SK-N-MC (cell line): ENCODE measurements at regions not wholly inside any gene's neighbourhood (a gene's known extent, or its start where the extent isn't known, plus 50 kb on each side); places are given as distances from the start of the nearest gene placed in this dataset.

ENCODE experiments used
- DNase-seq: peaks from one replicate; pipeline ENCODE4 v3.0.0-alpha.2; 2011; ENCODE audit warnings: low read depth, low spot score
- H3K27ac ChIP-seq: fragments of 200-600 bp; sonication (generic); 2 replicates; pipeline ENCODE4 v1.5.1; 2016; ENCODE audit warnings: mixed run types
- H3K36me3 ChIP-seq: fragments of 200-600 bp; sonication (generic); 2 replicates; pipeline ENCODE4 v1.6.1; 2017; ENCODE audit warnings: antibody characterized with exemption, low read length, mixed read lengths; ENCODE audit not compliant: insufficient read depth
- H3K4me3 ChIP-seq: fragments of 200-600 bp; sonication (generic); 2 replicates; pipeline ENCODE4 v1.5.1; 2016
- H3K9ac ChIP-seq: fragments of 200-600 bp; sonication (generic); 2 replicates; pipeline ENCODE4 v1.8.0; 2017; ENCODE audit warnings: mixed run types, mixed read lengths; ENCODE audit not compliant: insufficient read length
- H3K9me3 ChIP-seq: fragments of 200-600 bp; sonication (generic); 2 replicates; pipeline ENCODE4 v1.6.1; 2017; ENCODE audit warnings: low read depth, mild to moderate bottlenecking, antibody characterized with exemption, low read length, moderate library complexity, mixed read lengths
- EZH2 ChIP-seq: fragments of 200-600 bp; sonication (generic); IDR thresholded peaks from one replicate; pipeline ENCODE4 v1.6.1; 2017; ENCODE audit warnings: antibody characterized with exemption
- FOXP2 ChIP-seq: optimal IDR thresholded peaks from 2 replicates; pipeline ENCODE3; 2011; ENCODE audit warnings: mild to moderate bottlenecking, moderate library complexity; ENCODE audit not compliant: insufficient read depth; ENCODE audit errors: extremely low read length, control extremely low read depth
- POLR2AphosphoS5 ChIP-seq: IDR thresholded peaks from 2 replicates; pipeline ENCODE4 v1.6.1; 2012; ENCODE audit warnings: mild to moderate bottlenecking, low read depth, low read length, borderline replicate concordance

- no peaks in the 10 kb centered on the region for H3K36me3 ChIP-seq
- TF ChIP-seq FOXP2 (no peak), EZH2 (no peak)
- H3K9me3 ChIP-seq: no peaks in the 10 kb centered on the region
- H3K27ac ChIP-seq: no peak overlapping the region
- no peak for DNase-seq
- H3K9ac ChIP-seq: no peak overlapping the region
- no peak overlapping the region for H3K4me3 ChIP-seq
Measured at GRCh38 chr5:117089001-117089400, 514.4 kb upstream of the SEMA6A start.

- H3K4me3 ChIP-seq: no peak overlapping the region
- no peaks in the 10 kb centered on the region for H3K36me3 ChIP-seq
- no peak for DNase-seq
- H3K9me3 ChIP-seq: no peaks in the 10 kb centered on the region
- TF ChIP-seq POLR2AphosphoS5: no peak
- no peak overlapping the region for H3K9ac ChIP-seq
- H3K27ac ChIP-seq: no peak overlapping the region
Measured at GRCh38 chr5:117088176-117088575, 513.6 kb upstream of the SEMA6A start.

- TF ChIP-seq EZH2 (no peak), POLR2AphosphoS5 (no peak), FOXP2 (no peak)
- Histone ChIP-seq H3K9me3 (no peaks in the 10 kb centered on the region), H3K36me3 (no peaks in the 10 kb centered on the region), H3K27ac (no peak overlapping the region), H3K9ac (no peak overlapping the region), H3K4me3 (no peak overlapping the region)
- no peak for DNase-seq
Measured at GRCh38 chr5:117084067-117084466, 509.4 kb upstream of the SEMA6A start.

GRCh38 chr5:117082977-117083376 lies 508.4 kb upstream of the SEMA6A start:
- Histone ChIP-seq H3K36me3 (no peaks in the 10 kb centered on the region), H3K9ac (no peak overlapping the region), H3K9me3 (no peaks in the 10 kb centered on the region), H3K27ac (no peak overlapping the region), H3K4me3 (no peak overlapping the region)
- no peak for DNase-seq
- TF ChIP-seq FOXP2 (no peak), EZH2 (no peak), POLR2AphosphoS5 (no peak)

GRCh38 chr5:117077142-117077541 lies 502.5 kb upstream of the SEMA6A start:
- DNase-seq: no peak

GRCh38 chr5:117072439-117072838 lies 497.8 kb upstream of the SEMA6A start:
- no peaks in the 10 kb centered on the region for H3K9me3 ChIP-seq
- H3K36me3 ChIP-seq: no peaks in the 10 kb centered on the region
- H3K27ac ChIP-seq: no peak overlapping the region
- no peak overlapping the region for H3K4me3 ChIP-seq
- TF ChIP-seq FOXP2 (no peak), POLR2AphosphoS5 (no peak), EZH2 (no peak)
- DNase-seq: no peak
- no peak overlapping the region for H3K9ac ChIP-seq

More at GRCh38 chr5:117077142-117077541, 502.5 kb upstream of the SEMA6A start:
- no peak for TF ChIP-seq EZH2
- TF ChIP-seq FOXP2: no peak
- TF ChIP-seq POLR2AphosphoS5: no peak
- Histone ChIP-seq H3K9me3 (no peaks in the 10 kb centered on the region), H3K27ac (no peak overlapping the region), H3K9ac (no peak overlapping the region), H3K4me3 (no peak overlapping the region), H3K36me3 (no peaks in the 10 kb centered on the region)

GRCh38 chr5:117065800-117066199 lies 491.2 kb upstream of the SEMA6A start:
- H3K9ac ChIP-seq: no peak overlapping the region
- no peaks in the 10 kb centered on the region for H3K9me3 ChIP-seq
- TF ChIP-seq POLR2AphosphoS5 (no peak), FOXP2 (no peak), EZH2 (no peak)
- H3K27ac ChIP-seq: no peak overlapping the region
- no peak overlapping the region for H3K4me3 ChIP-seq
- H3K36me3 ChIP-seq: no peaks in the 10 kb centered on the region
- no peak for DNase-seq

GRCh38 chr5:117065161-117065560 lies 490.5 kb upstream of the SEMA6A start:
- H3K27ac ChIP-seq: no peak overlapping the region
- no peak for TF ChIP-seq EZH2
- TF ChIP-seq POLR2AphosphoS5: no peak
- no peak for TF ChIP-seq FOXP2

GRCh38 chr5:117060099-117060498 lies 485.5 kb upstream of the SEMA6A start:
- Histone ChIP-seq H3K9me3 (no peaks in the 10 kb centered on the region), H3K9ac (no peak overlapping the region), H3K27ac (no peak overlapping the region), H3K4me3 (no peak overlapping the region), H3K36me3 (no peaks in the 10 kb centered on the region)
- TF ChIP-seq POLR2AphosphoS5 (no peak), EZH2 (no peak), FOXP2 (no peak)
- DNase-seq: no peak

More at GRCh38 chr5:117065161-117065560, 490.5 kb upstream of the SEMA6A start:
- no peak overlapping the region for H3K9ac ChIP-seq
- DNase-seq: no peak
- H3K9me3 ChIP-seq: no peaks in the 10 kb centered on the region
- H3K4me3 ChIP-seq: no peak overlapping the region
- H3K36me3 ChIP-seq: no peaks in the 10 kb centered on the region

- Histone ChIP-seq H3K4me3 (no peak overlapping the region), H3K27ac (no peak overlapping the region)
- no peak for TF ChIP-seq POLR2AphosphoS5
- no peak for TF ChIP-seq EZH2
- TF ChIP-seq FOXP2: no peak
Measured at GRCh38 chr5:117058740-117059139, 484.1 kb upstream of the SEMA6A start.

More at GRCh38 chr5:117058740-117059139, 484.1 kb upstream of the SEMA6A start:
- Histone ChIP-seq H3K36me3 (no peaks in the 10 kb centered on the region), H3K9ac (no peak overlapping the region), H3K9me3 (no peaks in the 10 kb centered on the region)
- DNase-seq: no peak
